Keratinocyte (primary cell): ENCODE measurements at regions not wholly inside any gene's neighbourhood (a gene's known extent, or its start where the extent isn't known, plus 50 kb on each side); places are given as distances from the start of the nearest gene placed in this dataset.

Experiments
- DNase-seq: peaks from one replicate; pipeline ENCODE4 v3.0.0-alpha.2; 2011; ENCODE audit warnings: low read depth, missing footprints, low spot score
- FAIRE-seq: peaks from 2 replicates; lab custom pipeline; 2011; peaks lifted over from hg19 to GRCh38; lab: Jason Lieb, UNC
- H2AFZ ChIP-seq: 2 replicates; pipeline ENCODE4 v1.6.0; 2012; ENCODE audit warnings: low read length, control low read depth, inconsistent platforms; ENCODE audit not compliant: control insufficient read depth
- H3K27ac ChIP-seq: 2 replicates; pipeline ENCODE4 v1.5.1; 2011; ENCODE audit warnings: low read length; ENCODE audit not compliant: control insufficient read depth, insufficient read depth
- H3K27me3 ChIP-seq: 3 replicates; pipeline ENCODE4 v1.6.0; 2011; ENCODE audit warnings: low read length; ENCODE audit not compliant: control insufficient read depth, insufficient read depth; ENCODE audit errors: extremely low read depth
- H3K36me3 ChIP-seq, 2 experiments: 2 replicates in 1 of 2; 3 replicates in 1 of 2; pipeline ENCODE4 v1.5.1; 2011; ENCODE audit warnings: low read length in 2 of 2, mild to moderate bottlenecking in 1 of 2; ENCODE audit not compliant: control insufficient read depth in 2 of 2, insufficient read depth in 2 of 2; ENCODE audit errors: extremely low read depth in 1 of 2
- H3K4me1 ChIP-seq: 3 replicates; pipeline ENCODE4 v1.5.1; 2011; ENCODE audit warnings: low read length; ENCODE audit not compliant: control insufficient read depth, insufficient read depth; ENCODE audit errors: extremely low read depth
- H3K4me2 ChIP-seq: 3 replicates; pipeline ENCODE4 v1.6.0; 2011; ENCODE audit warnings: low read depth, low read length; ENCODE audit not compliant: control insufficient read depth, insufficient read depth; ENCODE audit errors: extremely low read depth
- H3K4me3 ChIP-seq, 3 experiments: fragments of 200-600 bp in 1 of 3; sonication (generic) in 1 of 3; 2 replicates in 2 of 3; 3 replicates in 1 of 3; pipeline ENCODE4 v1.5.1; 2011 to 2016; ENCODE audit warnings: low read length in 3 of 3, mild to moderate bottlenecking in 3 of 3, control low read depth in 2 of 3, inconsistent platforms in 1 of 3, low read depth in 1 of 3, mixed read lengths in 1 of 3, mixed run types in 1 of 3, moderate library complexity in 1 of 3; ENCODE audit not compliant: control insufficient read depth in 2 of 3, insufficient read depth in 2 of 3; ENCODE audit errors: extremely low read depth in 1 of 3
- H3K79me2 ChIP-seq: 2 replicates; pipeline ENCODE4 v1.6.0; 2012; ENCODE audit warnings: low read length; ENCODE audit not compliant: control insufficient read depth, insufficient read depth
- H3K9ac ChIP-seq: 3 replicates; pipeline ENCODE4 v1.6.0; 2011; ENCODE audit warnings: low read length; ENCODE audit not compliant: control insufficient read depth, insufficient read depth; ENCODE audit errors: extremely low read depth
- H3K9me1 ChIP-seq: 3 replicates; pipeline ENCODE4 v1.6.0; 2011; ENCODE audit warnings: low read length; ENCODE audit not compliant: control insufficient read depth, insufficient read depth; ENCODE audit errors: extremely low read depth
- H3K9me3 ChIP-seq: 2 replicates; pipeline ENCODE4 v1.5.1; 2012; ENCODE audit warnings: low read depth, low read length; ENCODE audit not compliant: control insufficient read depth
- H4K20me1 ChIP-seq: 3 replicates; pipeline ENCODE4 v1.6.0; 2011; ENCODE audit warnings: low read length; ENCODE audit not compliant: control insufficient read depth, insufficient read depth; ENCODE audit errors: extremely low read depth
- CTCF ChIP-seq, 3 experiments: IDR thresholded peaks in 1 of 3; conservative IDR thresholded peaks in 1 of 3; optimal IDR thresholded peaks in 1 of 3; 2 replicates in 2 of 3; 3 replicates in 1 of 3; pipeline versions ENCODE3 to v1.5.1; 2011; ENCODE audit warnings: low read length in 3 of 3, mild to moderate bottlenecking in 3 of 3, moderate library complexity in 2 of 3, control low read depth in 1 of 3, inconsistent platforms in 1 of 3; ENCODE audit not compliant: insufficient read depth in 2 of 3; ENCODE audit errors: extremely low read depth in 1 of 3
- EZH2 ChIP-seq: IDR thresholded peaks from one replicate; pipeline ENCODE4 v1.6.1; 2012; ENCODE audit warnings: inconsistent platforms, mild to moderate bottlenecking, low read length, moderate library complexity
- dilution Hi-C: fragments of 300-500 bp; cut with MboI; formaldehyde crosslinking; loops from one replicate; pipeline ENCODE4 v1.7.0; 2020; ENCODE audit warnings: low sequenced_read_pairs; ENCODE audit not compliant: extremely low pct_ligation_motif_present

GRCh38 chr1:194164755-194165154, 978.3 kb upstream of the B3GALT2 start:
- no peak overlapping the region for H2AFZ ChIP-seq
- no peak overlapping the region for H3K4me3 ChIP-seq
- H3K9me1 ChIP-seq, result no peaks in the 10 kb centered on the region
- dilution Hi-C loops, result no loop called here
- H3K4me1 ChIP-seq, result no peaks in the 10 kb centered on the region
- no peak overlapping the region for H3K27ac ChIP-seq
- H4K20me1 ChIP-seq, result no peaks in the 10 kb centered on the region
- no peaks in the 10 kb centered on the region for H3K79me2 ChIP-seq
- no peak overlapping the region for H3K9ac ChIP-seq
- H3K27me3 ChIP-seq, result no peaks in the 10 kb centered on the region
- FAIRE-seq, result no peak
- DNase-seq, result no peak
- H3K36me3 ChIP-seq, result no peaks in the 10 kb centered on the region
- H3K9me3 ChIP-seq, result no peaks in the 10 kb centered on the region
- TF ChIP-seq EZH2, result no peak
- TF ChIP-seq CTCF (optimal IDR thresholded peaks at IDR 0.05 in 1 of 3, IDR thresholded peaks at IDR 0.05 in 1 of 3, conservative IDR thresholded peaks at IDR 0.05 in 1 of 3; ENCODE audit: extremely low read depth in 1 of 3, insufficient read depth in 2 of 3, low read length in 3 of 3), result no peak
- no peak overlapping the region for H3K4me2 ChIP-seq

- H2AFZ ChIP-seq, result no peak overlapping the region
- no peak for DNase-seq
- H3K9me3 ChIP-seq, result no peaks in the 10 kb centered on the region
- H3K79me2 ChIP-seq, result no peaks in the 10 kb centered on the region
- TF ChIP-seq EZH2 (no peak), CTCF (optimal IDR thresholded peaks at IDR 0.05 in 1 of 3, IDR thresholded peaks at IDR 0.05 in 1 of 3, conservative IDR thresholded peaks at IDR 0.05 in 1 of 3; ENCODE audit: extremely low read depth in 1 of 3, insufficient read depth in 2 of 3, low read length in 3 of 3) (no peak)
- no peak overlapping the region for H3K4me3 ChIP-seq
- no peaks in the 10 kb centered on the region for H3K4me1 ChIP-seq
- H3K36me3 ChIP-seq, result no peaks in the 10 kb centered on the region
- H3K9ac ChIP-seq, result no peak overlapping the region
- H3K9me1 ChIP-seq, result no peaks in the 10 kb centered on the region
- dilution Hi-C loops, result no loop called here
- no peak overlapping the region for H3K27ac ChIP-seq
- no peak for FAIRE-seq
- no peaks in the 10 kb centered on the region for H3K27me3 ChIP-seq
- H4K20me1 ChIP-seq, result no peaks in the 10 kb centered on the region
- no peak overlapping the region for H3K4me2 ChIP-seq
Observed at GRCh38 chr1:194161591-194161990, 975.2 kb upstream of the B3GALT2 start.
